H1 (cell line): ENCODE measurements at regions not wholly inside any gene's neighbourhood (a gene's known extent, or its start where the extent isn't known, plus 50 kb on each side); places are given as distances from the start of the nearest gene placed in this dataset.

Source experiments
- CTCF ChIA-PET: fragments of 300-600 bp; sonication (Branson Sonifier 250); formaldehyde crosslinking; loops from one replicate; lab custom pipeline; 2021; ENCODE audit not compliant: partially characterized antibody; lab: Charles Lee
- POLR2A ChIA-PET: fragments of 300-600 bp; sonication (Branson Sonifier 250); formaldehyde crosslinking; loops from one replicate; lab custom pipeline; 2021; ENCODE audit warnings: inconsistent platforms; ENCODE audit not compliant: partially characterized antibody; lab: Charles Lee
- DNase-seq, 2 experiments: peaks; one replicate each; pipeline versions ENCODE4 v3.0.0 to v3.0.0-alpha.2; 2010 to 2022; ENCODE audit warnings: low spot score in 2 of 2, low read depth in 1 of 2, mixed read lengths in 1 of 2
- FAIRE-seq: peaks from 2 replicates; lab custom pipeline; 2011; peaks lifted over from hg19 to GRCh38; lab: Jason Lieb, UNC
- H2AFZ ChIP-seq: 2 replicates; pipeline ENCODE4 v1.8.1; 2012; ENCODE audit warnings: low read length, inconsistent platforms
- H2AK5ac ChIP-seq: 2 replicates; pipeline ENCODE4 v1.6.1; 2013; ENCODE audit warnings: low read depth, low read length
- H2BK120ac ChIP-seq: replicated peaks from 2 replicates; pipeline ENCODE3; 2013; ENCODE audit warnings: low read depth, low read length, inconsistent platforms
- H2BK12ac ChIP-seq: 2 replicates; pipeline ENCODE4 v1.6.1; 2013; ENCODE audit warnings: low read depth, low read length
- H2BK15ac ChIP-seq: 2 replicates; pipeline ENCODE4 v1.6.1; 2013; ENCODE audit warnings: low read length
- H2BK20ac ChIP-seq: 2 replicates; pipeline ENCODE4 v1.6.1; 2013; ENCODE audit warnings: low read length
- H2BK5ac ChIP-seq: 2 replicates; pipeline ENCODE4 v1.6.1; 2013; ENCODE audit warnings: low read depth, low read length
- H3K14ac ChIP-seq: 2 replicates; pipeline ENCODE4 v1.6.1; 2013; ENCODE audit warnings: inconsistent platforms; ENCODE audit not compliant: insufficient read length
- H3K18ac ChIP-seq: 2 replicates; pipeline ENCODE4 v1.6.1; 2013; ENCODE audit warnings: low read length; ENCODE audit errors: extremely low read depth
- H3K23ac ChIP-seq: 2 replicates; pipeline ENCODE4 v1.6.1; 2013; ENCODE audit warnings: inconsistent platforms; ENCODE audit not compliant: insufficient read length
- H3K23me2 ChIP-seq: 2 replicates; pipeline ENCODE4 v1.6.1; 2013; ENCODE audit warnings: low read depth, low read length
- H3K27ac ChIP-seq: 2 replicates; pipeline ENCODE4 v1.6.1; 2011; ENCODE audit warnings: low read depth, low read length, inconsistent platforms
- H3K27me3 ChIP-seq, 4 experiments: replicated peaks in 1 of 4; 1 replicate in 1 of 4; 2 replicates in 3 of 4; pipeline versions ENCODE4 v1.6.1 to v1.8.1; 2011 to 2013; ENCODE audit warnings: low read length in 3 of 4, mild to moderate bottlenecking in 3 of 4, inconsistent platforms in 2 of 4, mixed read lengths in 2 of 4, moderate library complexity in 1 of 4; ENCODE audit not compliant: control insufficient read depth in 3 of 4, insufficient read depth in 3 of 4; ENCODE audit errors: extremely low read depth in 1 of 4
- H3K36me3 ChIP-seq, 4 experiments: 2 replicates each; pipeline versions ENCODE4 v1.6.1 to v1.8.1; 2011 to 2013; ENCODE audit warnings: mild to moderate bottlenecking in 4 of 4, low read length in 3 of 4, moderate library complexity in 2 of 4, control low read depth in 1 of 4, inconsistent platforms in 1 of 4; ENCODE audit not compliant: insufficient read depth in 4 of 4, control insufficient read depth in 2 of 4
- H3K4ac ChIP-seq: replicated peaks from 2 replicates; pipeline ENCODE3; 2013; ENCODE audit warnings: low read length, low read depth, mixed read lengths, inconsistent platforms; ENCODE audit not compliant: insufficient read length
- H3K4me1 ChIP-seq, 4 experiments: replicated peaks in 1 of 4; 1 replicate in 1 of 4; 2 replicates in 3 of 4; pipeline versions ENCODE4 v1.6.1 to v1.8.1; 2011 to 2013; ENCODE audit warnings: low read length in 3 of 4, inconsistent platforms in 2 of 4, mixed read lengths in 1 of 4; ENCODE audit not compliant: insufficient read depth in 4 of 4, control insufficient read depth in 3 of 4
- H3K4me2 ChIP-seq, 2 experiments: 2 replicates each; pipeline versions ENCODE4 v1.6.1 to v1.8.1; 2011 to 2013; ENCODE audit warnings: low read depth in 2 of 2, low read length in 2 of 2, control low read depth in 1 of 2, inconsistent platforms in 1 of 2, mild to moderate bottlenecking in 1 of 2; ENCODE audit not compliant: insufficient read depth in 1 of 2
- H3K4me3 ChIP-seq, 4 experiments: fragments of 200-600, 300-600 bp in 1 of 4; sonication (generic), shearing (Covaris generic), sonication (Bioruptor Twin) in 1 of 4; 2 replicates each; pipeline versions ENCODE4 v1.5.1 to v1.8.1; 2011 to 2016; ENCODE audit warnings: low read length in 4 of 4, low read depth in 3 of 4, control low read depth in 2 of 4, inconsistent platforms in 2 of 4, mild to moderate bottlenecking in 2 of 4, mixed read lengths in 1 of 4, moderate library complexity in 1 of 4; ENCODE audit not compliant: insufficient read depth in 2 of 4; ENCODE audit errors: extremely low read depth in 1 of 4
- H3K56ac ChIP-seq: replicated peaks from 2 replicates; pipeline ENCODE3; 2013; ENCODE audit warnings: low read depth, mild to moderate bottlenecking, mixed read lengths, low read length, inconsistent platforms; ENCODE audit not compliant: insufficient read length
- H3K79me1 ChIP-seq: 2 replicates; pipeline ENCODE4 v1.6.1; 2013; ENCODE audit warnings: low read depth, low read length, control low read depth
- H3K79me2 ChIP-seq, 2 experiments: 2 replicates each; pipeline versions ENCODE4 v1.6.1 to v1.8.1; 2012 to 2013; ENCODE audit warnings: low read length in 2 of 2, mild to moderate bottlenecking in 2 of 2, inconsistent platforms in 1 of 2; ENCODE audit not compliant: insufficient read depth in 2 of 2, control insufficient read depth in 1 of 2
- H3K9ac ChIP-seq, 4 experiments: replicated peaks in 1 of 4; 1 replicate in 1 of 4; 2 replicates in 3 of 4; pipeline versions ENCODE4 v1.6.1 to v1.8.1; 2011 to 2013; ENCODE audit warnings: low read depth in 3 of 4, low read length in 3 of 4, control low read depth in 2 of 4, mild to moderate bottlenecking in 2 of 4, moderate library complexity in 2 of 4, inconsistent platforms in 1 of 4; ENCODE audit errors: extremely low read depth in 1 of 4
- H3K9me3 ChIP-seq, 2 experiments: 2 replicates each; pipeline versions ENCODE4 v1.6.1 to v1.8.1; 2012 to 2013; ENCODE audit warnings: mild to moderate bottlenecking in 2 of 2, moderate library complexity in 2 of 2, control low read depth in 1 of 2, inconsistent platforms in 1 of 2, low read depth in 1 of 2, low read length in 1 of 2, mixed read lengths in 1 of 2; ENCODE audit not compliant: insufficient read depth in 2 of 2
- H4K20me1 ChIP-seq, 2 experiments: replicated peaks in 1 of 2; 2 replicates each; pipeline versions ENCODE3 to v1.8.1; 2011 to 2013; ENCODE audit warnings: inconsistent platforms in 2 of 2, low read length in 2 of 2, mild to moderate bottlenecking in 1 of 2; ENCODE audit not compliant: insufficient read depth in 2 of 2, control insufficient read depth in 1 of 2
- H4K5ac ChIP-seq: 2 replicates; pipeline ENCODE4 v1.6.1; 2013; ENCODE audit warnings: low read length, low read depth, mixed read lengths, inconsistent platforms; ENCODE audit not compliant: insufficient read length
- H4K8ac ChIP-seq: 2 replicates; pipeline ENCODE4 v1.8.0; 2013; ENCODE audit warnings: mild to moderate bottlenecking, moderate library complexity, low read length, inconsistent platforms; ENCODE audit not compliant: insufficient read depth; ENCODE audit errors: extremely low read depth
- H4K91ac ChIP-seq: replicated peaks from 2 replicates; pipeline ENCODE3; 2013; ENCODE audit warnings: low read length, mixed read lengths, inconsistent platforms; ENCODE audit not compliant: insufficient read length
- BACH1 ChIP-seq: IDR thresholded peaks from 2 replicates; pipeline ENCODE4 v1.6.1; 2012; ENCODE audit warnings: low read length, improper control_type of control experiment
- CBX5 ChIP-seq: fragments of 300-800, 300-1000 bp; sonication (generic); IDR thresholded peaks from 2 replicates; pipeline ENCODE4 v1.7.1; 2016; ENCODE audit warnings: antibody characterized with exemption, low read length, low read depth
- CBX8 ChIP-seq: fragments of 300-800, 300-1000 bp; sonication (generic); IDR thresholded peaks from 2 replicates; pipeline ENCODE4 v1.7.1; 2016; ENCODE audit warnings: low read depth, low read length, borderline replicate concordance
- CTBP2 ChIP-seq: IDR thresholded peaks from 2 replicates; pipeline ENCODE4 v1.7.0; 2011; ENCODE audit warnings: borderline replicate concordance, mild to moderate bottlenecking, moderate library complexity, mixed read lengths, low read length; ENCODE audit not compliant: insufficient read depth, insufficient read length
- E2F6 ChIP-seq: IDR thresholded peaks from 2 replicates; pipeline ENCODE4 v1.6.1; 2012; ENCODE audit warnings: inconsistent platforms
- FOSL1 ChIP-seq: IDR thresholded peaks from 2 replicates; pipeline ENCODE4 v1.6.1; 2011; ENCODE audit warnings: mild to moderate bottlenecking, low read depth, low read length, moderate library complexity; ENCODE audit not compliant: insufficient read depth
- GTF2F1 ChIP-seq: IDR thresholded peaks from 2 replicates; pipeline ENCODE4 v1.6.1; 2012; ENCODE audit warnings: low read depth, low read length, improper control_type of control experiment, borderline replicate concordance
- JUN ChIP-seq: IDR thresholded peaks from 2 replicates; pipeline ENCODE4 v1.6.1; 2011; ENCODE audit warnings: low read depth, mild to moderate bottlenecking, improper control_type of control experiment, low read length
- KDM1A ChIP-seq: fragments of 200-600, 300-600 bp; sonication (generic); IDR thresholded peaks from 2 replicates; pipeline ENCODE4 v1.7.1; 2016; ENCODE audit warnings: mild to moderate bottlenecking, low read length, borderline replicate concordance
- RNF2 ChIP-seq: fragments of 200-900, 300-1000 bp; sonication (generic); IDR thresholded peaks from 2 replicates; pipeline ENCODE4 v1.7.1; 2016; ENCODE audit warnings: borderline replicate concordance, low read depth, mild to moderate bottlenecking, antibody characterized with exemption, low read length; ENCODE audit not compliant: poor library complexity, severe bottlenecking; ENCODE audit errors: missing control alignments
- RXRA ChIP-seq: IDR thresholded peaks from 2 replicates; pipeline ENCODE4 v1.6.1; 2011; ENCODE audit warnings: low read depth, mild to moderate bottlenecking, low read length, moderate library complexity; ENCODE audit not compliant: insufficient read depth
- SP4 ChIP-seq: IDR thresholded peaks from 2 replicates; pipeline ENCODE4 v1.6.1; 2012; ENCODE audit warnings: low read length, inconsistent platforms
- SUZ12 ChIP-seq: fragments of 200-600 bp; sonication (generic); IDR thresholded peaks from 2 replicates; pipeline ENCODE4 v1.6.1; 2012; ENCODE audit warnings: mild to moderate bottlenecking, inconsistent platforms, low read length, moderate library complexity, mixed read lengths
- WGBS, 2 experiments: shearing (Covaris generic) in 1 of 2; methylation state at CpG; one replicate each; pipeline versions ENCODE4 v1.1.6 to v1.1.7; 2013 to 2015; ENCODE audit warnings: low lambda C conversion rate in 2 of 2, mixed read lengths in 2 of 2, inconsistent platforms in 1 of 2, low coverage in 1 of 2, missing lambda C conversion rate in 1 of 2; ENCODE audit not compliant: insufficient replicate concordance in 2 of 2, insufficient coverage in 1 of 2, insufficient read length in 1 of 2; ENCODE audit errors: extremely low coverage in 1 of 2, missing lambda C conversion rate in 1 of 2; 5-methylcytosine and 5-hydroxymethylcytosine counted together

GRCh38 chr14:98408713-98409112 lies 863.3 kb downstream of the BCL11B start:
- H3K4me2 ChIP-seq = no peak overlapping the region
- H3K4me1 ChIP-seq = no peaks in the 10 kb centered on the region
- H2BK15ac ChIP-seq = no peak overlapping the region
- H3K79me1 ChIP-seq = no peaks in the 10 kb centered on the region
- no peak overlapping the region for H2AFZ ChIP-seq
- no peak overlapping the region for H2BK120ac ChIP-seq
- no peaks in the 10 kb centered on the region for H4K20me1 ChIP-seq
- H4K91ac ChIP-seq = no peak overlapping the region
- H3K4me3 ChIP-seq = no peak overlapping the region
- DNase-seq (no peak), FAIRE-seq (no peak)
- WGBS, 2 experiments = 90% methylated on average over 6 of the region's 6 CpGs; no CpG with 5 or more reads in 1 of the 2 experiments
- H3K9ac ChIP-seq = no peak overlapping the region
- H3K14ac ChIP-seq = no peak overlapping the region
- H3K18ac ChIP-seq = no peak overlapping the region
- no peak overlapping the region for H4K8ac ChIP-seq
- H3K79me2 ChIP-seq = no peaks in the 10 kb centered on the region
- H2BK20ac ChIP-seq = no peak overlapping the region
- no peak overlapping the region for H3K23ac ChIP-seq
- CTCF ChIA-PET = no interaction called here
- no peaks in the 10 kb centered on the region for H3K23me2 ChIP-seq
- no peaks in the 10 kb centered on the region for H3K27me3 ChIP-seq
- no peak overlapping the region for H2AK5ac ChIP-seq
- no peak overlapping the region for H2BK12ac ChIP-seq
- no peaks in the 10 kb centered on the region for H3K9me3 ChIP-seq
- no peak overlapping the region for H4K5ac ChIP-seq
- no peak overlapping the region for H3K56ac ChIP-seq
- H3K27ac ChIP-seq = no peak overlapping the region
- H3K36me3 ChIP-seq = no peaks in the 10 kb centered on the region
- POLR2A ChIA-PET = no interaction called here
- no peak overlapping the region for H2BK5ac ChIP-seq
- H3K4ac ChIP-seq = no peak overlapping the region
- TF ChIP-seq CBX8 (no peak), FOSL1 (no peak), SP4 (no peak), RXRA (no peak), GTF2F1 (no peak), CTBP2 (no peak), CBX5 (no peak), KDM1A (no peak), BACH1 (no peak), SUZ12 (no peak), E2F6 (no peak), JUN (no peak), RNF2 (no peak)
